ENCODE measurements at regions not wholly inside any gene's neighbourhood (a gene's known extent, or its start where the extent isn't known, plus 50 kb on each side); places are given as distances from the start of the nearest gene placed in this dataset.

DNA sequence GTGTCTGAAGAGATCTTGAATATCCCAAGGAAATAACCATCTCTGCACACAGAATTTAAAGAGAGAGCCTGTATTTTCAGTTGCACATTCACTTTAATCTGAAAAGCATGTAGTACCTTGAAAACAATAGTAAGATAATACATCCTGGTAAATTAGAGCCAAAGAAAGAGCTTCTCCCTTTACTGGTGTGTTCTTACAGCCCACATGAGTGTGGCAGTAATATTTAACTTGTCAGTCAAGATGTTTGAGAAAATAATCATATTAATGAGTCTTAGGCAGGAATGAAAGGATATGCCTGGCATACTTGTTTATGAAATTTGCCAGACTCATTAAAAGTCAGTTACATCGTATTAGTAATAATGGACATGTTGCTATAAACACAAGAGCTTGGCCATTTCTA lies 908.4 kb upstream of the ADGRL4 start:
- no peak for TF ChIP-seq ZC3H4 (CRISPR knock-in tag; IDR thresholded peaks at IDR 0.05; ENCODE audit: borderline replicate concordance)
- no peak for TF ChIP-seq GABPA (IDR thresholded peaks at IDR 0.05; ENCODE audit: low read depth, low read length)
- TF ChIP-seq GABPA (CRISPR knock-in tag; IDR thresholded peaks at IDR 0.05; ENCODE audit: low read depth): no peak
- no peak for TF ChIP-seq SAFB2 (CRISPR knock-in tag; IDR thresholded peaks at IDR 0.05; ENCODE audit: borderline replicate concordance, low read depth)
- TF ChIP-seq CTCF (CRISPR knock-in tag; IDR thresholded peaks at IDR 0.05): no peak

All from HepG2 (cell line).